Colon (tissue), 2 donors: ENCODE measurements at regions not wholly inside any gene's neighbourhood (a gene's known extent, or its start where the extent isn't known, plus 50 kb on each side); places are given as distances from the start of the nearest gene placed in this dataset.

Experiments
- FAIRE-seq: peaks from 2 replicates; lab custom pipeline; 2012; peaks lifted over from hg19 to GRCh38; lab: Jason Lieb, UNC
- donor health status: control.
- donor health status: control.

DNA sequence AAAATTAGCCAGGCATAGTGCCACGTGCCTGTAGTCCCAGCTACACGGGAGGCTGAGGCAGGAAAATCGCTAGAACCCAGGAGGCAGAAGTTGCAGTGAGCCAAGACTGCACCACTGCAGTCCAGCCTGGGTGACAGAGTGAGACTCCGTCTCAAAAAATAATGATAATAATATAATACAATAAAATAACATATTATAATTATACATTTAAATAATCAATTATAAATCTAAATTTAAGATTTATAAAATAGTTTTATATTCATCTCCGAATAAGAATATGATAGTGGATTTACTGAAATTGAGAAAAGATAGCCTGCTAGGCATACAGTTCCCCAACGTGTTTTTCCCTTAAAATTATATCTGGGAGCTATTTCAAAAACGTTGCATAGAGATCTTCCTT, 599.6 kb downstream of the CDH18 start:
- FAIRE-seq, result no peak

DNA sequence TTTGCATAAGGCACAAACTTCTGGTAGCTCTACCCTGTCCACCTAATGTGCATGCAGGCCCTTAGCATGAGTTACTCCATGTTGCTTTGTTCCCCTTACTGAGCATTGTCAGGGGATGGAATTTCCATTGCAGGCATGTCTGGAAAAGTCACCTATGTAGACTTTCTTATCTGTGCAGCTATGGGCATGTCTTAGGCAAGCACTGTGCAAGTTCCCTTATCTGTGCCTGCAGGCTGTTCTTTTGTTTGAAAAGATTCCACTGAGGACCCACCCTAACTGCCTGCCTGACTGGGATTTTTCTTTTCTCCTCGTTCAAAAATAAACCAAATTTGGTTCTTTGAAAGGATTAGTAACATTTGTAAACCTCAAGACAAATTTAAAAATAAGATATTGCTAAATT, 587.0 kb downstream of the CDH18 start:
- FAIRE-seq, result no peak

DNA sequence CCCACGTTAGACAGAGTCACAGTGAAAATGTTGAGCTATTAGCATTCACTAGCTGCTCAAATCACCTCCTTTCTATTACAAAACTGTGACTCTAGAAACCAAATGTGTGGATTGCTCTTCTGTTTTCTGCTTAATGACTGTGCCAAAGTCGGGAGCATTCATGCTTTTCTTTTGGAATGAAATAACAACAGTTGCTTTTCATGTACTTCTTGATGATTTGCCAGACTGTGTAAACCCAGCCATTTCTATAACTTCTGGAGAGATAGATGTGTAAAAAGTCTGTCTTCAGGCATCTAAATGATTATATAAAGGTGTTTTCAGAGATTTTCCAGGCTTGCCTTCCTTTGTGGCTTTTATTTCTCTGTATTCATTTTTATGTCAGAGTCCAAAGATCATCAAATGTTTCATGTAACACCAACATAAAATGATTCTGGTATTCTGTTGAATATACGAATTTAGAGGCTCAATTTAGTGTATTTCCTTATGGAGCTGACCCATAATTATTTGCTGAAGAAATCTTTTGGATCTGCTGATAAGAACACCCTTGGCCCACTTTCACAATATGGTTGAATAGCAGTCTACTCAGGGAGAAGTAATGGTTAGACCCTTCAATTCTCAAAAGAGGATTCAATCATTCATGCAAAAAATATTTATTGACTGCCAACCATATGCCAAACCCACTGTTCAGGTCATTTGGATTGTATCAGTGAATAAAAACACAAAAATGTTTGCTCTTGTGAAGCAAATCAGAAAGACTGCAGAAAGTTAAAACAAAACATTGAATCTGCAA, 581.2 kb downstream of the CDH18 start:
- FAIRE-seq, result no peak

DNA sequence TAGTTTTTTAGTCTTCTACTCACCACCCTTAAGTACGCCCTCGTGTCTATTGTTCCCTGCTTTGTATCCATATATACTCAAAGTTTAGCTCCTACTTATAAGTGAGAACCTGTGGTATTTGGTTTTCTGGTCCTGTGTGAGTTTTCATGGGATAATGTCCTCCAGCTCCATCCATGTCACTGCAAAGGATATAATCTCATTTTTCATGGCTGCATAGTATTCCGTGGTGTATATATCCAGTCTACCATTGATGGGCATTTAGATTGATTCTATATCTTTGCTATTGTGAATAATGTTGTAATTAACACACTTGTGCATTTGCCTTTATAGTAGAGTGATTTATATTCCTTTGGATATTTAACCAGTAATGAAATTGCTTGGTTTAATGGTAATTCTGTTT, 579.9 kb downstream of the CDH18 start:
- no peak for FAIRE-seq

DNA sequence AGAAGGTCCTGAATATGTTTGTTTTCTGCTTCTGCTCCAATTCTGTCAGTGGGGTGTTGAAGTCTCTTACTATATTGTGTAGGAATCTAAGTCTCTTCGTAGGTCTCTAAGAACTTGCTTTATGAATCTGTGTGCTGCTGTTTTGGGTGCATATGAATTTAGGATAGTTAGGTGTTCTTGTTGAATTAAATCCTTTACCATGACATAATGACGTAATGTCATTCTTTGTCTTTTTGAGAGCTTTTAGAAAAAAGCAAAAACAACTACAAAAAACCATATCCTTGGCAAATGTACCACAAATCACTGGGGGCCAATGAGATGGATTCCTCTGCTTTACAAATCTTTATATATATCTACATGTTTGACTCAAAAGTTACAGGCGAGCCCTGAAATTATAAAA, 576.1 kb downstream of the CDH18 start:
- FAIRE-seq, result no peak
